ENCODE measurements at regions not wholly inside any gene's neighbourhood (a gene's known extent, or its start where the extent isn't known, plus 50 kb on each side); places are given as distances from the start of the nearest gene placed in this dataset.

- 0 out of 2 replicates have a peak, but pooled peaks cover 4% of the 10 kb centered on the region for H3K9me3 ChIP-seq (replicated peaks)
- peaks cover 22% of the 10 kb centered on the region for H3K4me1 ChIP-seq (replicated peaks)
- no peak overlapping the region for H3K4me3 ChIP-seq
- DNase-seq (ENCODE audit: low read depth in 1 of 2, low spot score in 2 of 2): no peak
- no peaks in the 10 kb centered on the region for H3K36me3 ChIP-seq
- no peaks in the 10 kb centered on the region for H3K27me3 ChIP-seq (replicated peaks)
- H3K27ac ChIP-seq: no peak overlapping the region
Observed at GRCh38 chr6:45743028-45743615, 272.5 kb downstream of the CLIC5 start.

- H3K9me3 ChIP-seq (replicated peaks): 0 out of 2 replicates have a peak, but pooled peaks cover 2% of the 10 kb centered on the region
- H3K36me3 ChIP-seq: no peaks in the 10 kb centered on the region
- peaks cover 22% of the 10 kb centered on the region for H3K4me1 ChIP-seq (replicated peaks)
- DNase-seq (ENCODE audit: low read depth in 1 of 2, low spot score in 2 of 2): no peak
- no peaks in the 10 kb centered on the region for H3K27me3 ChIP-seq (replicated peaks)
- H3K4me3 ChIP-seq: no peak overlapping the region
- H3K27ac ChIP-seq: no peak overlapping the region
Observed at GRCh38 chr6:45742591-45742990, 273.1 kb downstream of the CLIC5 start.

- Histone ChIP-seq H3K9me3 (replicated peaks) (no peaks in the 10 kb centered on the region), H3K4me1 (replicated peaks) (peaks cover 21% of the 10 kb centered on the region)
- DNase-seq (ENCODE audit: low read depth in 1 of 2, low spot score in 2 of 2): peak in 1 of 2 experiments; percentile 44
Observed at GRCh38 chr6:45741437-45742171, 274.1 kb downstream of the CLIC5 start.

GRCh38 chr6:45739058-45739457 is 276.6 kb downstream of the CLIC5 start:
- no peaks in the 10 kb centered on the region for H3K36me3 ChIP-seq
- H3K4me1 ChIP-seq (replicated peaks): peaks cover 12% of the 10 kb centered on the region
- no peak overlapping the region for H3K27ac ChIP-seq

More at GRCh38 chr6:45741437-45742171, 274.1 kb downstream of the CLIC5 start:
- Histone ChIP-seq H3K4me3 (no peak overlapping the region), H3K36me3 (no peaks in the 10 kb centered on the region), H3K27me3 (replicated peaks) (no peaks in the 10 kb centered on the region), H3K27ac (peak overlapping the region; percentile 8; the same call in 1 of the 2 replicates)

DNA sequence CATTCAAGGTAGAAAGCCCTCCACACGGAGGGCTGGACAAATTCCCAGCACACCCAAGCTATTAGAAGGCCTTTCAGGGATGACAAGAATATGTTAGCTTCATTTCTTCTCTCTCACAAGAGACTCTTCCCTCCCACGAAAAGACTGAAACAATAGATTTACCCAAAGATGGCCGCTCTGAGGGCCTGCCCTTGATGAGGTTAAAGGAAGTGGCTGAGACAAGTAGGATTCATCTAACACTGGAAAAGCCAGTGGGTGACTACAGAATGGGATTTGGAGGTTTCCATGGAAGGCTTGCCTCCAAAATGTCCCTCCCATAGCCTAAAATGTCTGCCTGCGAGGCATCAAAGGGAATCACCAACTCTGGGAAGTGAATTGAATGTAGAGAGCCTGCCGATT is 277.6 kb downstream of the CLIC5 start:
- Histone ChIP-seq H3K36me3 (no peaks in the 10 kb centered on the region), H3K9me3 (replicated peaks) (no peaks in the 10 kb centered on the region), H3K27ac (no peak overlapping the region), H3K4me1 (replicated peaks) (peaks cover 12% of the 10 kb centered on the region), H3K27me3 (replicated peaks) (no peaks in the 10 kb centered on the region), H3K4me3 (no peak overlapping the region)
- DNase-seq (ENCODE audit: low read depth in 1 of 2, low spot score in 2 of 2): no peak

More at GRCh38 chr6:45739058-45739457, 276.6 kb downstream of the CLIC5 start:
- H3K9me3 ChIP-seq (replicated peaks): no peaks in the 10 kb centered on the region
- no peak for DNase-seq (ENCODE audit: low read depth in 1 of 2, low spot score in 2 of 2)
- H3K4me3 ChIP-seq: no peak overlapping the region
- H3K27me3 ChIP-seq (replicated peaks): no peaks in the 10 kb centered on the region

DNA sequence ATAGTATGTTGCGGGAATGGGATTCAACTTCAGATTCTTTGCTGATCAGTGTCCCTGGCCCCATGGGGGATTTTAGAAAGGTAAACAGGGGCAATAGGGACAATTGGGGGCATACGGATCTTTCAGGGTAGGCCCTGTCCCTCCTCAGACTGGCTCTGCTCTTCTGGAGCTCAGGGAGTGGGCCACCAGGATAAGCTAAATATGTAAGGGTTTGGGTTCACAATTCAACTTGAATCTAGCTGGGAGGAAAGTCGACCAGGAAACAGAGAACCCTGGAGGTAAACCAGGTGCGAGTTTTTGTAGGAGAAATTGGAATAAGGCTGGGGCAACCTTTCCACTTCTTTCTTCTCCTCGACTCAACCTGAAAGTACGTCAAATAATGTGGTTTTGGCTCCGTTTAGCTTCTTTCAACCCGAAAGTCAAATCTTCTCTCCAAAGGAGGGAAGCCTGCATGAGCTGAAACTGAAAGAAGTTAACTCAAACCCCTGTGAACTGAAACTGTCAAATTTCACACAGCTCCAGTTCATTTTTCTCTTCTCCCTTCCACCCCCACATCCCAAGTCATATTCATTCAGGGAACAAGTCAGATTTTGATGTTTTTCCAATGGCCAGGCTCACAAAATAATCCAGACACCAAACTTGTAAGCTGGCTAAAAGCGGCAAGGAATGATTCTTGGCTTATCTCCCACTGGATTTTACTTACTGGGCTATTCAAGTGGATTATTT is 278.2 kb downstream of the CLIC5 start:
- Histone ChIP-seq H3K27me3 (replicated peaks) (no peaks in the 10 kb centered on the region), H3K4me1 (replicated peaks) (peaks cover 12% of the 10 kb centered on the region), H3K9me3 (replicated peaks) (no peaks in the 10 kb centered on the region), H3K27ac (no peak overlapping the region), H3K36me3 (no peaks in the 10 kb centered on the region), H3K4me3 (no peak overlapping the region)
- no peak for DNase-seq (ENCODE audit: low read depth in 1 of 2, low spot score in 2 of 2)

DNA sequence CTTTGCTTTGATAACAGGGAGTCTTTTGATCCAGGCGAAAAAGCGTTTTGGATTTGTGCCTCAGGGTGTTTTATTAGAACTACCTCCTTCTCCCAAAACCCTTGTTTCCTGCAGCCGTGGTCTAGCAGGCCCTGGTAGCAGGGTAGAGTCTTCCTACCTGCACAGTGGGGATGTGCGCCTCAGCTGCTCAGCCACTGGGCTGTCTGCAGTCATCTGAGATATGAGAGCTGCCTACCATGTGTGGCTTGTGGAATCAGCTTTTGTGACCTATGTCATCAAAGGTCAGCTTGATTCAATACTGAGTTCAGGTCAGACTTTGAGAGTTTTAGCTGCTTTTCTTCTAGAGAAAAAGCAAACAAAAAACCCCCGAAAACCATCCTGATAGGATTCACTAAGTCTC is 279.5 kb downstream of the CLIC5 start:
- no peak for DNase-seq (ENCODE audit: low read depth in 1 of 2, low spot score in 2 of 2)

DNA sequence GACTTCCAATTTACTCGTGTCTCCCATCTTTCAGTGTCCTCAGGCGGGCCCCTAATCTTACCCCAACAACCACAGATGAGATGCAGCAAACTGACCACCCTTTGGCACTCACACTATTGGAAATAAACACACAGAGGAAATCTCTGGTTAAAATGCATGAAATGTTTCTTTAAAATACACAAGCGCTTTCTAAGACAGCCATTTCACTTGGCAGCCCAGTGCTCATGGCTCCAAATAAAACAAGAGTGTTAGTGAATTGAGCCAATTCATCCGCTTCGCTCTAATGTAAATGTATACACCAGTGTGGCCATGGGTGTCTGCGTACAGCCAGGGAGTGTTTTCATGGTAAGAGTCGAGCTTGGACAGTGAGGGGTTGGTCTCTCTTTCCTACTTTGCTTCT is 282.9 kb downstream of the CLIC5 start:
- Histone ChIP-seq H3K9me3 (replicated peaks) (no peaks in the 10 kb centered on the region), H3K4me3 (no peak overlapping the region), H3K4me1 (replicated peaks) (peaks cover 13% of the 10 kb centered on the region), H3K27ac (no peak overlapping the region), H3K27me3 (replicated peaks) (no peaks in the 10 kb centered on the region), H3K36me3 (no peaks in the 10 kb centered on the region)
- no peak for DNase-seq (ENCODE audit: low read depth in 1 of 2, low spot score in 2 of 2)

More for the DNA sequence above, 279.5 kb downstream of the CLIC5 start:
- H3K4me1 ChIP-seq (replicated peaks): peaks cover under 1% of the 10 kb centered on the region
- no peak overlapping the region for H3K27ac ChIP-seq
- no peaks in the 10 kb centered on the region for H3K36me3 ChIP-seq
- H3K4me3 ChIP-seq: no peak overlapping the region
- H3K9me3 ChIP-seq (replicated peaks): no peaks in the 10 kb centered on the region
- H3K27me3 ChIP-seq (replicated peaks): no peaks in the 10 kb centered on the region

- Histone ChIP-seq H3K27ac (no peak overlapping the region), H3K36me3 (no peaks in the 10 kb centered on the region), H3K4me1 (replicated peaks) (peaks cover 13% of the 10 kb centered on the region), H3K9me3 (replicated peaks) (no peaks in the 10 kb centered on the region), H3K27me3 (replicated peaks) (no peaks in the 10 kb centered on the region), H3K4me3 (no peak overlapping the region)
- no peak for DNase-seq (ENCODE audit: low read depth in 1 of 2, low spot score in 2 of 2)
Observed at GRCh38 chr6:45730232-45730631, 285.4 kb downstream of the CLIC5 start.

GRCh38 chr6:45728674-45729073 is 287.0 kb downstream of the CLIC5 start:
- Histone ChIP-seq H3K27me3 (replicated peaks) (no peaks in the 10 kb centered on the region), H3K4me1 (replicated peaks) (peaks cover 13% of the 10 kb centered on the region), H3K27ac (no peak overlapping the region), H3K4me3 (no peak overlapping the region), H3K9me3 (replicated peaks) (no peaks in the 10 kb centered on the region), H3K36me3 (no peaks in the 10 kb centered on the region)
- peak; percentile 52 to 63 for DNase-seq (ENCODE audit: low read depth in 1 of 2, low spot score in 2 of 2)

GRCh38 chr6:45727819-45728449 is 287.7 kb downstream of the CLIC5 start:
- H3K36me3 ChIP-seq: no peaks in the 10 kb centered on the region
- no peak overlapping the region for H3K4me3 ChIP-seq
- H3K4me1 ChIP-seq (replicated peaks): peaks cover 13% of the 10 kb centered on the region
- no peaks in the 10 kb centered on the region; the same call in 1 of the 2 replicates for H3K9me3 ChIP-seq (replicated peaks)
- H3K27me3 ChIP-seq (replicated peaks): no peaks in the 10 kb centered on the region
- no peak overlapping the region for H3K27ac ChIP-seq
- no peak for DNase-seq (ENCODE audit: low read depth in 1 of 2, low spot score in 2 of 2)

DNA sequence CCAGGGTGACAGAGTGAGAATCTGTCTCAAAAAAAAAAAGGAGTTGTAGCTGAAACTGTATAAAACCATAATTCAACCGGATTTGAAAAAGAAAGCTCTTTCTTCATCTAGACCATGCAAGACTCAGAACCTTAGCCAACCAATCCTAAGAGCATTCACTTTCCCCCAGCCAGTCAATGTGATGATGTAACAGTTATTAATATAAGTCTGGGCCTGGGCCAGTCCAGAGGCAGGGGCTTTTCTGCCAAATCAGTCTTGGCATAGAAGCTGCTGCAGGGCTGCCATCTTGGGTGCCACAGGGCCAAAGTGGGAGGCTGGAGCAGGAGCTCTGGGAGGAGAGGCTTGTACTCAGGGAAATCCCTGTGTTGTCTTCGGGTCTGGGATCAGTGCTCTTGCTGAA is 288.4 kb downstream of the CLIC5 start:
- H3K27ac ChIP-seq: no peak overlapping the region
- H3K36me3 ChIP-seq: no peaks in the 10 kb centered on the region
- H3K4me3 ChIP-seq: no peak overlapping the region
- no peaks in the 10 kb centered on the region for H3K27me3 ChIP-seq (replicated peaks)
- H3K4me1 ChIP-seq (replicated peaks): peaks cover 13% of the 10 kb centered on the region
- DNase-seq (ENCODE audit: low read depth in 1 of 2, low spot score in 2 of 2): no peak
- H3K9me3 ChIP-seq (replicated peaks): no peaks in the 10 kb centered on the region; the same call in 1 of the 2 replicates

DNA sequence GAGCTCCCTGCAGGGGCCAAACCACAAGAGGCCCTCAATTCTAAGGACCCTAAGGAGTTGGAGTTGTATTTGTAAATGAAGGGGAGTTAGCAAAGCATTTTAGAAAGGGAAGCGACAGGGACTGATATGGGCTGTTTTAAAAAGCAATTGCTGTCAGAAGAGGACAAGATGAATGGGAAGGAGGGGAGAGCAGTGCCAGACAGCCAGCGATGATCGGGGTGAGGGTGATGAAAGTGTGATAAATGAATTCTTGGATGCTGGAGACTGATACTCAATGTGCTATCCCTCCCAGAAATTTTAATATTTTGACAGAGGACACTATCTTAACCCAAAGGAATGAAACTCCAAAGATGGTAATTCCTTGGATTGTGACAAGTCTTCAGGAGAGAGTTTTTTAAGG is 289.2 kb downstream of the CLIC5 start:
- H3K4me3 ChIP-seq: no peak overlapping the region
- no peak overlapping the region for H3K27ac ChIP-seq
- no peaks in the 10 kb centered on the region; the same call in 1 of the 2 replicates for H3K9me3 ChIP-seq (replicated peaks)
- DNase-seq (ENCODE audit: low read depth in 1 of 2, low spot score in 2 of 2): no peak
- H3K27me3 ChIP-seq (replicated peaks): no peaks in the 10 kb centered on the region
- H3K36me3 ChIP-seq: no peaks in the 10 kb centered on the region
- peaks cover 13% of the 10 kb centered on the region for H3K4me1 ChIP-seq (replicated peaks)

Measured in SJSA1 (cell line).